ENCODE measurements at regions not wholly inside any gene's neighbourhood (a gene's known extent, or its start where the extent isn't known, plus 50 kb on each side); places are given as distances from the start of the nearest gene placed in this dataset.

GRCh38 chr10:28054228-28054860 lies 55.5 kb upstream of the ODAD2 start:
- H3K36me3 ChIP-seq (ENCODE audit: insufficient read depth, low read length), result no peaks in the 10 kb centered on the region
- H3K9ac ChIP-seq (ENCODE audit: low read depth, low read length), result peak overlapping the region; percentile 37

GRCh38 chr10:28049286-28049685 lies 50.4 kb upstream of the ODAD2 start:
- Histone ChIP-seq H3K9me3 (replicated peaks; ENCODE audit: low read length) (no peaks in the 10 kb centered on the region), H3K4me2 (ENCODE audit: low read length) (no peak overlapping the region), H3K36me3 (ENCODE audit: insufficient read depth, low read length) (no peaks in the 10 kb centered on the region)

More at GRCh38 chr10:28054228-28054860, 55.5 kb upstream of the ODAD2 start:
- H3K4me1 ChIP-seq (ENCODE audit: control insufficient read depth, insufficient read depth, low read length), result peaks cover 16% of the 10 kb centered on the region
- no peak overlapping the region for H3K4me3 ChIP-seq (ENCODE audit: low read length)
- H3K27me3 ChIP-seq (ENCODE audit: control insufficient read depth, insufficient read depth, low read length), result no peaks in the 10 kb centered on the region
- H3K4me2 ChIP-seq (ENCODE audit: low read length), result peak overlapping the region; percentile 42
- H3K9me3 ChIP-seq (replicated peaks; ENCODE audit: low read length), result no peaks in the 10 kb centered on the region

More at GRCh38 chr10:28049286-28049685, 50.4 kb upstream of the ODAD2 start:
- Histone ChIP-seq H3K27me3 (ENCODE audit: control insufficient read depth, insufficient read depth, low read length) (no peaks in the 10 kb centered on the region), H3K4me1 (ENCODE audit: control insufficient read depth, insufficient read depth, low read length) (peaks cover 11% of the 10 kb centered on the region), H3K4me3 (ENCODE audit: low read length) (no peak overlapping the region), H3K9ac (ENCODE audit: low read depth, low read length) (no peak overlapping the region)

All from skeletal muscle satellite cell (primary cell).